NCI-H1417 treated with DMSO at 0.1 percent for 48 hours (cell line): ENCODE measurements at regions not wholly inside any gene's neighbourhood (a gene's known extent, or its start where the extent isn't known, plus 50 kb on each side); places are given as distances from the start of the nearest gene placed in this dataset.
A peak's percentile ranks its signal among the peaks of the same experiment; 100 is the strongest.

Experiments used
- DNase-seq: peaks from one replicate; lab custom pipeline; 2025; lab: John Stamatoyannopoulos, UW

DNA sequence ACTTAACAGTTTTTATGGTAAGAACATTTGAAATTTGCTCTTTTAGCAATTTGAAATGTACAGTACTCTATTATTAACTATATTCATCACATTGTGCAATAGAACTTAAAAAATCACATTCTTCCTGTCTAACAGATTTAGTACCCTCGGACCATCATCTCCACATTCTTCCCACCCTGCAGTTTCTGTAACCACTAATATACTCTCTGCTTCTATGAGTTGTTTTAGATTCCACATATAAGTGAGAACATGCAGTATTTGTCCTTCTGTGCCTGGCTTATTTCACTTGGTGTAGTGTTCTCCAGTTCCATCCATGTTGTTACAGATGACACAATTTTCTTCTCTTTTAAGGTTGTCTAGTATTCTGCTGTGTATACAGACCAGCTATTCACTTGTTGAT is 88.9 kb upstream of the SEC61G start:
- DNase-seq: no peak

DNA sequence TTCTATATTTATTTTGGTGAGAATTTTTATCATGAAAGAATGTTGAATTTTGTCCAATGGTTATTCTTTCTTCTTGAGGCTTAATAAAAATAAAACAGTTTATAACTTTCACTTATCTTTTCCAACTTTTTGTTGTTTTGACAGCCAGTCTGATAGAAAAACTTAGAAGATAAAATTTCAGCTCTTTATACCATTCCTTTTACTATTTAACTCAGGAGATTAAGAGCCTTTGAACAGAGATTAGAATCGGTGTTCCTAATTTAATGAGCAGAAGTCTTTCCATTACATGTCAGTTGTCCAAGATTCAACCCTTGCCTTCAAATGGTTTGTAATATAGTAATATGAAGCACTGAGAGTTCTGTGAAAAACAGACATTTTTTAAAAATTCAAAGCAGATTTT is 97.8 kb upstream of the SEC61G start:
- no peak for DNase-seq

- no peak for DNase-seq
These were observed 98.3 kb upstream of the SEC61G start for GRCh38 chr7:54857294-54857693.

DNA sequence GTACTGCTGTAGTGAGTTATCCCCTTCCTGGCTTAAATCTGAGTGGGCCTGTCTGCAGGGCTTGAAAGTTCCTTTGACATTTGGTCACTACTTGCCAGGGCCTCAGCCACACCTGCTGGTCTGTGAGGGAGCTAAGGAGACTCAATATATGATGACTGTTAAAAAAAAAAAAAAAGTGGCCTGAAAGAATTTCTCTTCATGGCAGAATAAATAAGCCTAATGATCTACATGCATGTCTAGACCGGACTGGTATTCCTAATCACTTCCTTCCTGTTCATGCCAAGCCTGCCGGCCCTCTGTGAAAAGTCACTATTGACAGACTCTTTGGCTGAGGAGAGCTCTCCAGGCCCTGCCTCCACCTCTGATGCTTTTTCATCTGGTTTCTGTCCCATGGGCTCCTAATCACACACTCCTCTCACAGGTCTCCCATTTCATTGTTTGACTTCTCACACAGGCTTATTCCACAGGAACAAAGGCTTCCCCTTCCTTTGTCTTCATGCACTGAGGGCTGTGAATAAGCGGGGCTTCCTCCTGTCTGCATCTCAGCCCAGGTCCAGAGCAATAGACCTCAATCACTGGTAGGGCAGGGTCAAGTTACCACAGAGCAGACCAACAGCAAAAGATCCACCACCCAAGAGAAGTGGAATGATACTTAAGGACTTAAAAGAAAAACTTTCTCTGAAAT is 99.1 kb upstream of the SEC61G start:
- DNase-seq: no peak

DNA sequence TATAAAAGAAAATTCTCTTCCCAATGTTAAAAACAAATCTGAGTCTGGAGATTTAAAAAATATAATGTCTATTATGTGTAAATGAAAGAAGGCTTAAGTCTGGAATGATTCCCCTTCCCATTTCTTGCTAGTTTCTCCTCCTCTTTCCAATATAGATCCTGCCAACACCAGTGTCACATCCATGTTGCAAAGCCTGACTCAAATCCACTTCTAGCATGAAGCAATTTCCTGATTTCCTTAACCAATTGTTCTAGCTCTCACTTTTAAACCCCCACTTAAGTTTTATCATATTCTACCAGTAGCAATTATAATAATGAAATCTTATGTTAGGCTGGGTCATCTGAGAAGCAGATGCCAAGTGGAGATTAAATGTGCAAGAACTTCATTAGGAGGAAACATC is 100.1 kb upstream of the SEC61G start:
- DNase-seq: no peak

GRCh38 chr7:54859545-54859944 is 100.5 kb upstream of the SEC61G start:
- no peak for DNase-seq

GRCh38 chr7:54860003-54860775 is 101.2 kb upstream of the SEC61G start:
- no peak for DNase-seq

DNA sequence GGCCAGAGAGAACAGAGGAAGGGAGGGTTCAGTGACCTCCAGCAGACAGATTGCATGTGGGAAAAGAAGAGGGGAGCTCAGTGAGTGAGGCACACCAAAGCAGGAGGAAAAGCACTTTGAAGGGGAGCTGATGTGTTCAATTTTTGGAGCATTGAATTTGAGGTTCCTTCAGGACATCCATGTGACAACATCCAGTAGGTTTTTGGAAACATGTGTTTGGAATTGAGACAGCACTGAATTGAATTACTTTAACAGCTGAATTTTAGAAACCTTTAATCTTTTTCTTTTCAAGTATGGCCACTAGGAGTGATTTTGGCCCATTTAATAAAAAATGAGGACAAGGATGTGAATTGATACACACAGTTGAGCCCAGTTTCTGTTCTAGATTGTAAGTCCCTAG is 101.8 kb upstream of the SEC61G start:
- DNase-seq: no peak

GRCh38 chr7:54864663-54865062 is 105.7 kb upstream of the SEC61G start:
- peak; percentile 47 for DNase-seq

GRCh38 chr7:54869523-54869922 is 110.5 kb upstream of the SEC61G start:
- no peak for DNase-seq

- no peak for DNase-seq
These were observed 115.8 kb upstream of the SEC61G start for GRCh38 chr7:54874804-54875203.

DNA sequence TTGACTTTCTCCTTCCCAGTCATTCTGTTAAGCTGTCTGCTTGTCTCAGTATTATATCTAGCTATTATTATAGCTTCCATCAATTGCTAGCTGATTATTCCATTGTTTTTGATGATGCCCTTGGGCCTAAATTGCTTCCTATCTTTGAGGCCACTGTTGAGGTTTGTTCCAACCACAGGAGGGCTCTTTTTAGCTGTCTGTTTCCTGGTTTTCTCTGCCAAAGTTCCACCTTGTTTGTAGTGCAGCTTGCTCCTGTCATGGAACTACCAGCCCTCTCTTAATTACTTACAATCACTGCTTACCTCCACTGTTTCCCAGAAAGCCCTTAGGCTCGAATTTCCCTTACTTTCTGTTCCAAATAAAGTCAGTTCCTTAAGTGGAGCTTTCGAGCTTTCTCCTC is 118.7 kb upstream of the SEC61G start:
- DNase-seq: no peak

- DNase-seq: no peak
These were observed 119.3 kb upstream of the SEC61G start for GRCh38 chr7:54878339-54878738.

- no peak for DNase-seq
These were observed 120.8 kb upstream of the SEC61G start for GRCh38 chr7:54879776-54880175.

DNA sequence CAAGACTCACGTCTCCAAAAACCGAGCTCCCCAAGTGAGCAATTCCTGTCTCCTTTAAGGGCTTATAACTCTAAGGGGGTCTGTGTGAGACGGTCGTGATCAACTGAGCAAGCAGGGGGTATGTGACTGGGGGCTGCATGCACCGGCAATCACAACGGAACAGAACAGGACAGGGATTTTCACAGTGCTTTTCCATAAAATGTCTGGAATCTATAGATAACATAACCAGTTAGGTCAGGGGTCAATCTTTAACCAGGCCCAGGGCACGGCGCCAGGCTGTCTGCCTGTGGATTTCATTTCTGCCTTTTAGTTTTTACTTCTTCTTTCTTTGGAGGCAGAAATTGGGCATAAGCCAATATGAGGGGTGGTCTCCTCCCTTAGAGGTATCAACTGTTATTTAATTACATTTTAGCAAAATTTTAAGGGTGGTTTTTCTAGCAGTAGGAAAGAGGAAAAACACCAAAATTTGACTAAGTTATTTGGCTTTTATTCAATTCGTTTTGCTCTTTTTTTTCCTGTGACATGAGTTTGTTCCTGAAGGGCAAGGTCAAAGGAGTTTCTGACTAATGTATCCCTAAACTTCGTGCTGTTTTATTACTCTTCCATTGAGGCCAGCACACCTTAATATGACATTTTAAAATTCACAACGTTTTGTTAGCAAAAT is 121.4 kb upstream of the SEC61G start:
- no peak for DNase-seq

GRCh38 chr7:54881816-54882520 is 123.0 kb upstream of the SEC61G start:
- no peak for DNase-seq

DNA sequence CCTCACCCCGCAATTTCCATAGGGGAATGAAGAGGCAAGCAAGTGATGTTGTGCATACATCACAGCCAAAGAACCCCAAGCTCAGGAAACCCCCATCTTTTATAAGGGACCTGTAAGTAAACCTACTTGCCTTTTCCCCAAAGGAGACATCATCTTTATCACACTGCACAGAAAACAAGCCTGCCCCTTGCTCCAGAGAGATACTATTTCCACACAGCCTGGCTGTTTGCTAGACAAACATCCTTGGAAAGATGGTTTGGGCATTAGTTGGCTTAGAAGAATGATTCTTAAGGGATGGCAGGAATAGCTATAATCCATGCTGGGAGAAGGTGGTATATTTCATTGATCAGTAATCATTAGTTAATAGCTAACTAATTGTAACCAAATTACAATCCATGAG is 123.7 kb upstream of the SEC61G start:
- DNase-seq: no peak

GRCh38 chr7:54883576-54883975 is 124.6 kb upstream of the SEC61G start:
- DNase-seq: no peak

DNA sequence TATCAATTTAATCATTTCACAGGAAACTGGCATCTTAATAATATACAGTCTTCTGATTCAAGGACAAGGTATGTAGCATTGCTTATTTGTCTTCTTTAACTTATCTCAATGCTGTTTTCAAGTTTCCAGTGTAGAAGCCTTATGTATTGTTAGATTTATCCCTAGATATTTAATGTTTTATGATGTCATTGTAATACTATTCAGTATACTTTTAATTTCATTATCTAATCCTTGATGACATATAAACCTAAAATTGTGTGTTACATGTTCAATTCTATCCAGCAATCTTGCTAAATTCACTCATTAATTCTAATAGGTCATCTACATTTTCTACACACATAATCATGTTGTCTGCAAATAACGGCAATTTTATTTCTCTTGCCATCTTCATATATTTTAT is 126.3 kb upstream of the SEC61G start:
- no peak for DNase-seq

DNA sequence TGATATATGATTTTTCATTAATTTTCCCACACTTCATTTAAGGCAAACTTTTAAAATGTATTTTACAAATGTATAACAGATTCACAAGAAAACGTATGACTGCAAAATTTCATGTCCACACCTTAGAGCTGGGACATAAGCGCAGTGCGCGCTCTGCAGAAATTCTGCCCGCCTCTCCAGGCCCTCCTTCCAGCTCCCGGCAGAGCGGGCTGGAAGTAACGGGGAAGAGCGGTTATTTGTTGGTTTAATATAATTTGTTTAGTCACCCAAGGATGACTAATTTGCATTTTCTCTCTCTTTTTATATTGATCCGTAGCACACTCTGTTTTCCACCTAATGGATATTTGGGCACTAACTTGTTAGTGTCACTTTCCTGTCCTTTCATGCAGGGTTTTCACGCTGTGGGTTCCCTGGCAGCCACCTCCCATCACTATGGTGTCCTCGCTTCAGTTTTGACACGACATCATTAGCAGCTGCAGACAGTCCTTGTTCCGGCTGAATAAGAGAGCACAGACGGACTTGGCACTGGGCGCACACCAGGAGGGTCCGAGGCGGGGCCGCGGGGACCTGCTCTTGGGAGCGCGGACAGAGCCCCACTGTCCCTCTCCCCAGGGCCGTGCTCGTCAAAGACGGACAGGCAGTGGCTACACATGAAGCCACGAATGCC is 129.2 kb upstream of the SEC61G start:
- DNase-seq: no peak

GRCh38 chr7:54888734-54889082 is 129.7 kb upstream of the SEC61G start:
- DNase-seq: no peak

DNA sequence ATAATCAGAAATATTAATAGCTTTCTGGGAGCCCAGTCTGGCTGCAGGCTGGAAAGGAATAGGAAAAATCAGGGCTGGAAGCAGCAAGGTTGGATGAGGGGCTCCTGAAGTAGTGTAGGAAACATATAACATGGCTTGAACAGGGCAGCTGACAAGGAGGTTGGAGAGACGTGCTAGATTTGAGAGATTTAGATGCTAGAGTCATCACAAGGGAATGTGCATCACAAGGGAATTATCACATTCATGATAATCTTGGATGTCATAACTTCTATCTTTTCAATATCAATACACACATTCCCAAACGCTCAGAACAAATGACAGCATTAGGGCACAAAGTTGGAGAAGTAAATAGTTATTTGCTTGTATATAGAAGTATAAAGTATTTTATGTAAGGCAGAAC is 120.9 kb upstream of the EGFR start:
- DNase-seq: no peak
